K562 (cell line): ENCODE measurements at regions not wholly inside any gene's neighbourhood (a gene's known extent, or its start where the extent isn't known, plus 50 kb on each side); places are given as distances from the start of the nearest gene placed in this dataset.

Source experiments
- ATAC-seq: fragments of 200-7000 bp; cut with Tn5 transposase; 3 replicates; pipeline ENCODE4 v1.9.1; 2020; ENCODE audit warnings: moderate library complexity
- BruUV-seq: library from RNA; stranded (reverse); fragments of 400-500 nt; replicated peaks from 2 replicates; lab custom pipeline; 2021; lab: Mats Ljungman, UMichigan
- CTCF ChIA-PET: fragments of 300-600 bp; formaldehyde crosslinking; extraction: SDS; loops from one replicate; lab custom pipeline; 2021; ENCODE audit warnings: low intra/inter-chr PET ratio; lab: Yijun Ruan, JAX
- POLR2A ChIA-PET: fragments of 300-600, 350-650 bp; sonication (Branson Sonifier 250); formaldehyde crosslinking; extraction: SDS; loops from one replicate; lab custom pipeline; 2021; ENCODE audit warnings: antibody characterized with exemption, inconsistent platforms; lab: Yijun Ruan, JAX
- DNase-seq, 4 experiments: peaks; one replicate each; pipeline versions ENCODE4 v3.0.0 to v3.0.0-alpha.2; 2011 to 2018; ENCODE audit warnings: low spot score in 3 of 4, mixed read lengths in 3 of 4; ENCODE audit errors: extremely low read depth in 1 of 4
- FAIRE-seq: peaks from 2 replicates; lab custom pipeline; 2011; peaks lifted over from hg19 to GRCh38; lab: Jason Lieb, UNC
- H2AFZ ChIP-seq: 2 replicates; pipeline ENCODE4 v1.6.0; 2011; ENCODE audit warnings: low read depth, low read length, control low read depth, inconsistent platforms
- H3K27ac ChIP-seq: fragments of 200-600 bp; 3 replicates; pipeline ENCODE4 v1.8.0; 2011; ENCODE audit warnings: low read depth, mild to moderate bottlenecking, control low read depth, inconsistent platforms, low read length, moderate library complexity, mixed read lengths; ENCODE audit errors: extremely low read depth
- H3K27me3 ChIP-seq, 2 experiments: fragments of 300-600 bp in 1 of 2; 2 replicates in 1 of 2; 3 replicates in 1 of 2; pipeline versions ENCODE4 v1.6.0 to v1.8.0; 2011; ENCODE audit warnings: inconsistent platforms in 2 of 2, low read length in 2 of 2, mild to moderate bottlenecking in 1 of 2, mixed read lengths in 1 of 2, moderate library complexity in 1 of 2; ENCODE audit not compliant: control insufficient read depth in 2 of 2, insufficient read depth in 2 of 2
- H3K36me3 ChIP-seq: fragments of 300-600 bp; 3 replicates; pipeline ENCODE4 v1.8.0; 2011; ENCODE audit warnings: mild to moderate bottlenecking, low read length, inconsistent platforms; ENCODE audit not compliant: control insufficient read depth, insufficient read depth
- H3K4me1 ChIP-seq, 2 experiments: fragments of 200-600 bp in 1 of 2; replicated peaks in 1 of 2; 2 replicates in 1 of 2; 3 replicates in 1 of 2; pipeline versions ENCODE4 v1.5.1 to v1.8.0; 2011; ENCODE audit warnings: inconsistent platforms in 2 of 2, low read length in 2 of 2, mild to moderate bottlenecking in 1 of 2, mixed read lengths in 1 of 2, moderate library complexity in 1 of 2; ENCODE audit not compliant: control insufficient read depth in 2 of 2, insufficient read depth in 2 of 2
- H3K4me2 ChIP-seq: 2 replicates; pipeline ENCODE4 v1.6.1; 2011; ENCODE audit warnings: low read length, control low read depth, inconsistent platforms, mixed read lengths; ENCODE audit not compliant: insufficient read depth
- H3K4me3 ChIP-seq: fragments of 200-600 bp; sonication (generic), shearing (Covaris generic); 2 replicates; pipeline ENCODE4 v1.5.1; 2016; ENCODE audit warnings: control low read depth, inconsistent platforms
- H3K79me2 ChIP-seq: fragments of 200-600 bp; 3 replicates; pipeline ENCODE4 v1.8.0; 2011; ENCODE audit warnings: low read length, inconsistent platforms; ENCODE audit not compliant: control insufficient read depth, insufficient read depth
- H3K9ac ChIP-seq, 2 experiments: 2 replicates each; pipeline versions ENCODE4 v1.6.0 to v1.6.1; 2011; ENCODE audit warnings: low read depth in 2 of 2, low read length in 2 of 2, control low read depth in 1 of 2, inconsistent platforms in 1 of 2, mild to moderate bottlenecking in 1 of 2, mixed read lengths in 1 of 2; ENCODE audit not compliant: insufficient read depth in 1 of 2
- H3K9me1 ChIP-seq: one replicate; pipeline ENCODE4 v1.6.0; 2011; ENCODE audit warnings: inconsistent platforms, mild to moderate bottlenecking, low read length, moderate library complexity; ENCODE audit not compliant: control insufficient read depth, insufficient read depth
- H3K9me3 ChIP-seq: replicated peaks from 2 replicates; pipeline ENCODE4 v1.5.1; 2011; ENCODE audit warnings: low read depth, low read length, inconsistent platforms; ENCODE audit not compliant: control insufficient read depth, insufficient read depth
- H4K20me1 ChIP-seq: replicated peaks from 2 replicates; pipeline ENCODE4 v1.6.1; 2011; ENCODE audit warnings: low read length, inconsistent platforms, mixed read lengths; ENCODE audit not compliant: control insufficient read depth, insufficient read depth
- CBFA2T2 ChIP-seq: fragments of 450-650 bp; conservative IDR thresholded peaks from 2 replicates; pipeline ENCODE4 v1.6.1; 2017; ENCODE audit warnings: mild to moderate bottlenecking
- KDM5B ChIP-seq: fragments of 200-600 bp; sonication (generic); IDR thresholded peaks from 2 replicates; pipeline ENCODE4 v1.6.1; 2012; ENCODE audit warnings: low read depth, mild to moderate bottlenecking, moderate library complexity, low read length, control low read depth, inconsistent platforms; ENCODE audit not compliant: insufficient replicate concordance
- NFRKB ChIP-seq: fragments of 450-650 bp; IDR thresholded peaks from 2 replicates; pipeline ENCODE4 v1.6.1; 2016; ENCODE audit warnings: low read depth
- NR2C2 ChIP-seq, 2 experiments: fragments of 200-800 bp in 1 of 2; sonication (Bioruptor generic) in 1 of 2; sonication (generic) in 1 of 2; formaldehyde crosslinking in 1 of 2; IDR thresholded peaks; 2 replicates each; pipeline versions ENCODE4 v1.6.1 to v1.8.0; 2016 to 2022; ENCODE audit warnings: mild to moderate bottlenecking in 1 of 2, missing compliant biosample characterization in 1 of 2, missing genetic modification characterization in 1 of 2, missing genetic modification reagents in 1 of 2
- RBM25 ChIP-seq: fragments of 200-400 bp; formaldehyde crosslinking; IDR thresholded peaks from 2 replicates; pipeline ENCODE4 v1.6.1; 2018; ENCODE audit warnings: low read length, low read depth, moderate library complexity; ENCODE audit not compliant: severe bottlenecking
- SIX5 ChIP-seq, 2 experiments: IDR thresholded peaks; 2 replicates each; pipeline ENCODE4 v1.6.1; 2011; ENCODE audit warnings: low read length in 2 of 2, borderline replicate concordance in 1 of 2, low read depth in 1 of 2, mild to moderate bottlenecking in 1 of 2, moderate library complexity in 1 of 2; ENCODE audit not compliant: insufficient read depth in 1 of 2
- SMARCE1 ChIP-seq: fragments of 450-650 bp; IDR thresholded peaks from 2 replicates; pipeline ENCODE4 v1.7.1; 2016; ENCODE audit warnings: mild to moderate bottlenecking
- SOX6 ChIP-seq: fragments of 450-650 bp; IDR thresholded peaks from 2 replicates; pipeline ENCODE4 v1.6.1; 2014; ENCODE audit warnings: mild to moderate bottlenecking
- TFAM ChIP-seq: fragments of 250-450 bp; sonication (Bioruptor Pico); conservative IDR thresholded peaks from 2 replicates; pipeline ENCODE4 v1.5.0; 2021; ENCODE audit warnings: mild to moderate bottlenecking, moderate library complexity
- WHSC1 ChIP-seq: IDR thresholded peaks from one replicate; pipeline ENCODE4 v1.6.1; 2012; ENCODE audit warnings: low read length, control low read depth, inconsistent platforms
- ZKSCAN3 ChIP-seq: fragments of 250-450 bp; sonication (Bioruptor Pico); IDR thresholded peaks from 2 replicates; pipeline ENCODE4 v1.4.0; 2020
- ZNF134 ChIP-seq: fragments of 250-450 bp; sonication (Bioruptor Pico); conservative IDR thresholded peaks from 2 replicates; pipeline ENCODE4 v1.4.0; 2020
- ZNF282 ChIP-seq: sonication (generic); formaldehyde crosslinking; IDR thresholded peaks from 2 replicates; pipeline ENCODE4 v1.8.1; 2023; ENCODE audit warnings: missing genetic modification reagents
- in situ Hi-C: fragments of 300-500 bp; cut with MboI; formaldehyde crosslinking; loops from 4 replicates; pipeline ENCODE4 v1.15.0; 2018; ENCODE audit warnings: inconsistent platforms, mixed read lengths
- intact Hi-C: fragments of 100-400 bp; cut with micrococcal nuclease; formaldehyde crosslinking; loops from 2 replicates; pipeline ENCODE4 v1.14.2; 2022
- TF ChIP-seq, protein P1 (sequence below): sonication (generic); formaldehyde crosslinking; IDR thresholded peaks from 2 replicates; pipeline ENCODE4 v1.8.0; 2023; ENCODE audit warnings: mild to moderate bottlenecking, missing genetic modification reagents
- TF ChIP-seq, protein P2 (sequence below): sonication (generic); formaldehyde crosslinking; IDR thresholded peaks from 2 replicates; pipeline ENCODE4 v1.8.0; 2022; ENCODE audit warnings: mild to moderate bottlenecking, missing genetic modification reagents

DNA sequence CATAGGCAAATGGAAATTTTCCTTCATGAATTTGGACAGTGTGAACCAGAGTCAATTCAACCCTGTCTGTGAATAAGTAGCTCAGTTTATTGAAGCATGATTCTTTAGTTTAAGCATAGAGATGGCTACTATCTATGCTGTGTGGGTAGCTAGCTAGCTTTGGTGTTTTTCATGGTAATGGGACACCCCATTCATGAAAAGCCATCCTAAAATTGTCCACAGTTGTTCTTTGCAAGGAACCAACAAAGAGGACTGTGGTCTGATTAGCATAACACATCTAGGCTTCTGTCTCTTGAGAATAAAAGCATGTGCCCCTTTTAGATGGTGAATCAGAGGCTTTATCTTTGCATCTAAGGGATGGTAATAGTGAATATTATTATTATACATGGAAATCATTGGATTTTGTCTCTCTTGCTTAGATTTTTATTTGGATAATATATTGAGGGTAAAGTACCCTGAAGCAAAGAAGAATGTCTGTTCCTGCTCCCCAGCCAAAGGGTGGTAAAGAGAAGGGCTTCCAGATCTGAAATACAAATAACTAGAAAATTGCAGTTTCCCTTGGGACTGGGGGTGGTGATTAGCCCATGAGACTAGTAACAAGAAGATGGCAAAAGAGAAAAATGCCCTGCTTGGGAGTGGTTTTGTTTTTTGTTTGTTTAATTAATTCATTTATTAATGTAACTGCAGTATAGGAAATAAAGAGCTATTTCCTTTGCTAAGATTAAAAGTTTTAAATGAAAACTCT lies 624.2 kb upstream of the ZNF608 start:
- Histone ChIP-seq H2AFZ (no peak overlapping the region), H3K4me1 (no peaks in the 10 kb centered on the region), H3K9me3 (no peaks in the 10 kb centered on the region), H4K20me1 (no peaks in the 10 kb centered on the region), H3K9ac (no peak overlapping the region), H3K36me3 (no peaks in the 10 kb centered on the region), H3K4me2 (no peak overlapping the region), H3K9me1 (no peaks in the 10 kb centered on the region), H3K27me3 (no peaks in the 10 kb centered on the region), H3K4me3 (no peak overlapping the region), H3K79me2 (no peaks in the 10 kb centered on the region), H3K27ac (no peak overlapping the region)
- TF ChIP-seq WHSC1 = no peak
- TF ChIP-seq TFAM (CRISPR knock-in tag) = no peak
- TF ChIP-seq SOX6 = no peak
- no peak for TF ChIP-seq NFRKB
- TF ChIP-seq, protein P1, sequence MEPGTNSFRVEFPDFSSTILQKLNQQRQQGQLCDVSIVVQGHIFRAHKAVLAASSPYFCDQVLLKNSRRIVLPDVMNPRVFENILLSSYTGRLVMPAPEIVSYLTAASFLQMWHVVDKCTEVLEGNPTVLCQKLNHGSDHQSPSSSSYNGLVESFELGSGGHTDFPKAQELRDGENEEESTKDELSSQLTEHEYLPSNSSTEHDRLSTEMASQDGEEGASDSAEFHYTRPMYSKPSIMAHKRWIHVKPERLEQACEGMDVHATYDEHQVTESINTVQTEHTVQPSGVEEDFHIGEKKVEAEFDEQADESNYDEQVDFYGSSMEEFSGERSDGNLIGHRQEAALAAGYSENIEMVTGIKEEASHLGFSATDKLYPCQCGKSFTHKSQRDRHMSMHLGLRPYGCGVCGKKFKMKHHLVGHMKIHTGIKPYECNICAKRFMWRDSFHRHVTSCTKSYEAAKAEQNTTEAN (CRISPR knock-in tag) = no peak
- TF ChIP-seq, protein P2, sequence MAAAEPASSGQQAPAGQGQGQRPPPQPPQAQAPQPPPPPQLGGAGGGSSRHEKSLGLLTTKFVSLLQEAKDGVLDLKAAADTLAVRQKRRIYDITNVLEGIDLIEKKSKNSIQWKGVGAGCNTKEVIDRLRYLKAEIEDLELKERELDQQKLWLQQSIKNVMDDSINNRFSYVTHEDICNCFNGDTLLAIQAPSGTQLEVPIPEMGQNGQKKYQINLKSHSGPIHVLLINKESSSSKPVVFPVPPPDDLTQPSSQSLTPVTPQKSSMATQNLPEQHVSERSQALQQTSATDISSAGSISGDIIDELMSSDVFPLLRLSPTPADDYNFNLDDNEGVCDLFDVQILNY = no peak
- TF ChIP-seq RBM25 = no peak
- no peak for TF ChIP-seq CBFA2T2
- TF ChIP-seq KDM5B = no peak
- TF ChIP-seq ZKSCAN3 (CRISPR knock-in tag) = no peak
- TF ChIP-seq SIX5 (IDR thresholded peaks at IDR 0.05; ENCODE audit: borderline replicate concordance in 1 of 2, insufficient read depth in 1 of 2, low read depth in 1 of 2, low read length in 2 of 2) = no peak
- TF ChIP-seq ZNF282 (CRISPR knock-in tag) = no peak
- no peak for TF ChIP-seq SMARCE1
- TF ChIP-seq NR2C2 (CRISPR knock-in tag; IDR thresholded peaks at IDR 0.05) = no peak
- TF ChIP-seq NR2C2 (tag; IDR thresholded peaks at IDR 0.05) = no peak
- no peak for TF ChIP-seq ZNF134 (CRISPR knock-in tag)
- POLR2A ChIA-PET = no interaction called here
- FAIRE-seq (no peak), DNase-seq (no peak), ATAC-seq (no peak)
- in situ Hi-C loops (no loop called here), intact Hi-C loops (no loop called here)
- no TSS peak for BruUV-seq
- CTCF ChIA-PET = interaction anchor here (0.7 kb wide), 1 partner anchor 609 kb away, joined by 3 read pairs; no protein-coding TSS in a partner anchor
